Calu3 (cell line): ENCODE measurements at regions not wholly inside any gene's neighbourhood (a gene's known extent, or its start where the extent isn't known, plus 50 kb on each side); places are given as distances from the start of the nearest gene placed in this dataset.

Source experiments
- BruUV-seq: library from RNA; stranded (reverse); fragments of 400-500 nt; replicated peaks from 2 replicates; lab custom pipeline; 2021; lab: Mats Ljungman, UMichigan
- CTCF ChIA-PET: fragments of 300-600 bp; sonication (Branson Sonifier 250); formaldehyde crosslinking; loops from one replicate; lab custom pipeline; 2022; ENCODE audit warnings: antibody characterized with exemption; lab: Charles Lee
- DNase-seq: peaks from one replicate; pipeline ENCODE4 v3.0.0; 2022
- H3K27ac Mint-ChIP-seq: one replicate; pipeline ENCODE4 v1.8.0; 2022; ENCODE audit warnings: mixed read lengths; ENCODE audit not compliant: unreplicated experiment
- H3K27me3 Mint-ChIP-seq: one replicate; pipeline ENCODE4 v1.8.0; 2022; ENCODE audit warnings: mixed read lengths; ENCODE audit not compliant: unreplicated experiment
- H3K36me3 Mint-ChIP-seq: one replicate; pipeline ENCODE4 v1.8.0; 2022; ENCODE audit warnings: mild to moderate bottlenecking, moderate library complexity, mixed read lengths; ENCODE audit not compliant: insufficient read depth, unreplicated experiment
- H3K4me1 Mint-ChIP-seq: one replicate; pipeline ENCODE4 v1.8.0; 2022; ENCODE audit warnings: mild to moderate bottlenecking, low read depth, mixed read lengths; ENCODE audit not compliant: unreplicated experiment
- H3K4me3 Mint-ChIP-seq: one replicate; pipeline ENCODE4 v1.8.0; 2022; ENCODE audit warnings: mild to moderate bottlenecking, low read depth, moderate library complexity, mixed read lengths; ENCODE audit not compliant: unreplicated experiment
- H3K9me3 Mint-ChIP-seq: one replicate; pipeline ENCODE4 v1.8.0; 2022; ENCODE audit warnings: low read depth, mixed read lengths; ENCODE audit not compliant: unreplicated experiment
- intact Hi-C: fragments of 100-400 bp; cut with micrococcal nuclease; formaldehyde crosslinking; loops from one replicate; pipeline ENCODE4 v1.10.0; 2022; ENCODE audit not compliant: unreplicated experiment
- TF ChIP-seq, protein P1 (sequence below): fragments of 200-600 bp; IDR thresholded peaks from one replicate; pipeline ENCODE4 v1.8.0; 2022; ENCODE audit warnings: antibody characterized with exemption; ENCODE audit not compliant: unreplicated experiment

DNA sequence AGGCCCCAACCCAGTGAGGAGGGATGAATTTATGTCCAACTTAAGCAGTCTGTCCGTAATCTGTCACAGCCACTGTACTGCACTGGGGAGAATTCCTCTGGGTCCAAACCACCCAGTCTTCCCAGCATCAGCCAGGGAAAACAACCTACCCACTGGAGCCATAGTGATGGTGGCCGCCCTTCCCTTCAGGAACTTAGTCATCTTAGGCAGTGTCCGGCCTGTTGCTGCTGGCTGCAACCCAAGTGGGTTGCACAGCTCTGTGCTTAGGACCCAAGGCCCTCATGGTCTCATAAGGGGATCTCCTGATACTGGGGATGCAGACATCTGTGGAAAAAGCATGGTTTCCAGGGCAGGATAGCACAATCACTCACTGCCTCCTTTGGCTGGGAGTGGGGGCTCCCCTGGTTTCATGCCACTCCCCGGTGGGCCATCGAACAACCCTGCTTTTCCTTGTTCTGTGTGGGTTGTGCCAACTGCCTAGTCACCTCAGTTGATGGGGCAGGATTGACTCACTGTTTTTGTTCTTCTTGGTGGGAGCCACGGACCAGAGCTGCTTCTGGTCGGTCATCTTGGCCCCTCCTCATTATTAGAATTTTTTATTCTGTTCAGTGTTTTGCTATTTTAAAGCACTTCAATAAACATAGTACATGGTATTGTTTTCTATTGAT lies 591.9 kb downstream of the DOK5 start:
- Mint-ChIP-seq H3K4me1 (no peaks in the 10 kb centered on the region), H3K4me3 (no peak overlapping the region), H3K27me3 (no peaks in the 10 kb centered on the region), H3K36me3 (no peaks in the 10 kb centered on the region), H3K9me3 (peaks cover 21% of the 10 kb centered on the region), H3K27ac (no peak overlapping the region)
- TF ChIP-seq, protein P1, sequence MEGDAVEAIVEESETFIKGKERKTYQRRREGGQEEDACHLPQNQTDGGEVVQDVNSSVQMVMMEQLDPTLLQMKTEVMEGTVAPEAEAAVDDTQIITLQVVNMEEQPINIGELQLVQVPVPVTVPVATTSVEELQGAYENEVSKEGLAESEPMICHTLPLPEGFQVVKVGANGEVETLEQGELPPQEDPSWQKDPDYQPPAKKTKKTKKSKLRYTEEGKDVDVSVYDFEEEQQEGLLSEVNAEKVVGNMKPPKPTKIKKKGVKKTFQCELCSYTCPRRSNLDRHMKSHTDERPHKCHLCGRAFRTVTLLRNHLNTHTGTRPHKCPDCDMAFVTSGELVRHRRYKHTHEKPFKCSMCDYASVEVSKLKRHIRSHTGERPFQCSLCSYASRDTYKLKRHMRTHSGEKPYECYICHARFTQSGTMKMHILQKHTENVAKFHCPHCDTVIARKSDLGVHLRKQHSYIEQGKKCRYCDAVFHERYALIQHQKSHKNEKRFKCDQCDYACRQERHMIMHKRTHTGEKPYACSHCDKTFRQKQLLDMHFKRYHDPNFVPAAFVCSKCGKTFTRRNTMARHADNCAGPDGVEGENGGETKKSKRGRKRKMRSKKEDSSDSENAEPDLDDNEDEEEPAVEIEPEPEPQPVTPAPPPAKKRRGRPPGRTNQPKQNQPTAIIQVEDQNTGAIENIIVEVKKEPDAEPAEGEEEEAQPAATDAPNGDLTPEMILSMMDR = no peak
- BruUV-seq = no TSS peak
- CTCF ChIA-PET = no interaction called here
- intact Hi-C loops = no loop called here
- DNase-seq = no peak

DNA sequence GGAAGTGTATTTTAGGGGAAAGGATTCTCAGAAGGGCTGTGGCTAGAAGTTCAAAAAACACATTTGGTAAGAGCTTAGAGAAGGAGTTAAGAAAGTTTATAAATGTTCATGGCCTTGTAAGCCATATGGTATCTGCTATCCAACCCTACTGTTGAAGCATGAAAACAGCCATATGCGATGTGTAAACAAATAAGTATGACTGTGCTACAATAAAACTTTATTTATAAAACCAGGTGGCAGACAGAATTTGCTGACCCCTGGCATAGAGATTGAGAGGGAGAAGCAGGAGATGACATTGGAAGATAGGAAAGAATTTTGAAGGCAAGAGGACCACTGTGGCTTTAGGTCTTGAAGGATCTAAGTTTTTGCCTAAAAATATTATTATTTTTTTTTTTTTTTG lies 583.5 kb downstream of the DOK5 start:
- CTCF ChIA-PET = no interaction called here
- Mint-ChIP-seq H3K9me3 (peaks cover 16% of the 10 kb centered on the region), H3K36me3 (no peaks in the 10 kb centered on the region), H3K27ac (no peak overlapping the region), H3K27me3 (no peaks in the 10 kb centered on the region), H3K4me3 (no peak overlapping the region), H3K4me1 (no peaks in the 10 kb centered on the region)
- BruUV-seq = no TSS peak
- DNase-seq = no peak
- TF ChIP-seq, protein P1 = no peak
- intact Hi-C loops = no loop called here

DNA sequence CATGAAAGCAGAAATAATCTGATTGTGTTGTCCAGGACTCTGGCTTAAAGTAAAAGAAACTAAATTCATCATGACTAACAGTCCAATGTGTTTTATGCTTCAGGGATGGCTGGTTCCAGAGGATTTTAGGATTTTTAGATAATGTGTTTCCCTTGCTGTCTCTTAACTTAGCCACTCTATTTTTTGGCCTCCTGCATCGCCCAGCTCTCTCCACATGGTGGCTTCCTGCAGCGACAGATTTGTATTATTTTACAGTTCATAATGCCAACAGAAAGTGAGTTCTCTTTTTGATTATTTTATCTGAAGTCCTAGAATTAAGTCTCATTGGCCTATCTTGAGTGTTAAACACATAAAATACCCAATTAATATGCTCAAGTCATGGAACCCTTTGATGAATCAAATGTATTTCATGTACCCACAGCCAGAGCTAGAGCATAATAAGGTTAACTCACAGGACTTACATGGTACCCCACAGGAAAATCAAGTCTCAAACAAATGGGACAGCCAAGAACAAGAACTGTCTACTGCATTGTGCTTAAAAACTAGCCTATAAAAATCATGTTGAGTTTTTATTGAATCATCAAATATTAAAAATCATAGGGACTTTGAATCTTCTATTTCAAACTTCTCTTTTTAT lies 582.5 kb downstream of the DOK5 start:
- no peaks in the 10 kb centered on the region for H3K36me3 Mint-ChIP-seq
- H3K27ac Mint-ChIP-seq = no peak overlapping the region
- CTCF ChIA-PET = no interaction called here
- H3K4me3 Mint-ChIP-seq = no peak overlapping the region
- no peaks in the 10 kb centered on the region for H3K27me3 Mint-ChIP-seq
- intact Hi-C loops = no loop called here
- no TSS peak for BruUV-seq
- no peak for DNase-seq
- H3K9me3 Mint-ChIP-seq = peaks cover 13% of the 10 kb centered on the region
- no peaks in the 10 kb centered on the region for H3K4me1 Mint-ChIP-seq
- TF ChIP-seq, protein P1 = no peak

DNA sequence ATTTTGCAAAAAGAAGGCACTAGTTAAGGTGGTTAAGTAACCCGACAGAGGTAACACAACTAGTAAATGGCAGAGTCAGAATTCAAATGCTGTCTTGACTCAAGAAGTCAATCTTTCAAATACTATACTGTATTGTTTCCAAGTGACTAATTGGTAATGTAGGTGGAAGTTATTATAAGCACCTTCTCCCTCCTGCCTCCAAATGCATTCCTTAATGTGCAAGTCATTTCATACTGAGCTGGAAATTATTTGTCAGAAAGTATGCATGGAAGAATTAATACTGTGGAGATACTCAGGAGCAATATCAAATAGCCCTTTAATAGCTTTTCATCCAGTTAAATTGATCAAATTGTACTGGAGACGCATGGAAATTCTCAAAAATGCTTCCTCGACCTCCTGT lies 579.1 kb downstream of the DOK5 start:
- Mint-ChIP-seq H3K4me1 (no peaks in the 10 kb centered on the region), H3K36me3 (no peaks in the 10 kb centered on the region), H3K4me3 (no peak overlapping the region), H3K9me3 (peaks cover 16% of the 10 kb centered on the region), H3K27me3 (no peaks in the 10 kb centered on the region), H3K27ac (no peak overlapping the region)
- no peak for DNase-seq
- BruUV-seq = no TSS peak
- intact Hi-C loops = no loop called here
- CTCF ChIA-PET = no interaction called here
- TF ChIP-seq, protein P1 = no peak
